SK-N-SH (cell line): ENCODE measurements at regions not wholly inside any gene's neighbourhood (a gene's known extent, or its start where the extent isn't known, plus 50 kb on each side); places are given as distances from the start of the nearest gene placed in this dataset.

Source experiments
- CTCF ChIA-PET: fragments of 300-600, 350-600 bp; formaldehyde crosslinking; extraction: SDS; loops from one replicate; lab custom pipeline; 2021; lab: Yijun Ruan, JAX
- POLR2A ChIA-PET: fragments of 350-600 bp; sonication (Branson Sonifier 250); formaldehyde crosslinking; extraction: SDS; loops from one replicate; lab custom pipeline; 2020; ENCODE audit warnings: antibody characterized with exemption, inconsistent platforms; lab: Yijun Ruan, JAX
- DNase-seq: peaks from one replicate; pipeline ENCODE4 v3.0.0; 2012
- H2AFZ ChIP-seq: fragments of 200-600 bp; sonication (generic); 2 replicates; pipeline ENCODE4 v1.8.1; 2016; ENCODE audit warnings: antibody characterized with exemption, mild to moderate bottlenecking, low read depth
- H3F3A ChIP-seq: fragments of 200-600 bp; sonication (generic); replicated peaks from 2 replicates; pipeline ENCODE3; 2016; ENCODE audit warnings: antibody characterized with exemption, mild to moderate bottlenecking; ENCODE audit not compliant: insufficient read depth
- H3K27ac ChIP-seq, 2 experiments: fragments of 200-500 bp in 1 of 2; fragments of 200-600 bp in 1 of 2; sonication (Bioruptor generic) in 1 of 2; sonication (generic), shearing (Covaris generic) in 1 of 2; 2 replicates each; pipeline versions ENCODE4 v1.5.1 to v1.6.1; 2014 to 2016; ENCODE audit warnings: low read depth in 2 of 2, inconsistent platforms in 1 of 2, low read length in 1 of 2, mild to moderate bottlenecking in 1 of 2, mixed read lengths in 1 of 2
- H3K27me3 ChIP-seq: fragments of 200-600 bp; sonication (generic), shearing (Covaris generic); 2 replicates; pipeline ENCODE4 v1.6.1; 2016; ENCODE audit warnings: mixed run types; ENCODE audit not compliant: insufficient read depth
- H3K36me3 ChIP-seq, 2 experiments: fragments of 200-500 bp in 1 of 2; fragments of 200-600 bp in 1 of 2; sonication (Bioruptor generic) in 1 of 2; sonication (generic) in 1 of 2; replicated peaks in 1 of 2; 2 replicates each; pipeline versions ENCODE3 to v1.5.1; 2014 to 2016; ENCODE audit warnings: low read length in 1 of 2, mild to moderate bottlenecking in 1 of 2; ENCODE audit not compliant: insufficient read depth in 2 of 2, control insufficient read depth in 1 of 2
- H3K4me1 ChIP-seq, 2 experiments: fragments of 200-500 bp in 1 of 2; fragments of 200-600 bp in 1 of 2; sonication (Bioruptor generic) in 1 of 2; sonication (generic), shearing (Covaris generic) in 1 of 2; 2 replicates each; pipeline versions ENCODE4 v1.5.1 to v1.6.1; 2014 to 2016; ENCODE audit warnings: low read depth in 1 of 2, low read length in 1 of 2, mixed run types in 1 of 2; ENCODE audit not compliant: insufficient read depth in 2 of 2, control insufficient read depth in 1 of 2
- H3K4me2 ChIP-seq: fragments of 200-600 bp; sonication (generic), shearing (Covaris generic); 2 replicates; pipeline ENCODE4 v1.6.1; 2017; ENCODE audit warnings: mixed run types
- H3K4me3 ChIP-seq, 2 experiments: fragments of 200-500 bp in 1 of 2; fragments of 200-600 bp in 1 of 2; sonication (Bioruptor generic) in 1 of 2; sonication (generic), shearing (Covaris generic) in 1 of 2; 2 replicates each; pipeline versions ENCODE4 v1.5.1 to v1.8.1; 2014 to 2016; ENCODE audit warnings: low read depth in 2 of 2, inconsistent platforms in 1 of 2, low read length in 1 of 2, mild to moderate bottlenecking in 1 of 2, mixed read lengths in 1 of 2, moderate library complexity in 1 of 2
- H3K79me2 ChIP-seq: fragments of 200-600 bp; sonication (generic); 2 replicates; pipeline ENCODE4 v1.8.1; 2017; ENCODE audit warnings: mild to moderate bottlenecking; ENCODE audit not compliant: insufficient read depth
- H3K9ac ChIP-seq: fragments of 200-600 bp; sonication (generic); 2 replicates; pipeline ENCODE4 v1.6.1; 2017; ENCODE audit warnings: mixed run types
- H3K9me2 ChIP-seq: fragments of 200-600 bp; sonication (generic); 2 replicates; pipeline ENCODE4 v1.6.1; 2017; ENCODE audit warnings: mixed run types
- H3K9me3 ChIP-seq: fragments of 200-600 bp; sonication (generic); 2 replicates; pipeline ENCODE4 v1.6.1; 2017; ENCODE audit warnings: mixed run types, mild to moderate bottlenecking, moderate library complexity
- H4K20me1 ChIP-seq: fragments of 200-600 bp; sonication (generic); 2 replicates; pipeline ENCODE4 v1.6.1; 2017; ENCODE audit warnings: mild to moderate bottlenecking, mixed run types; ENCODE audit not compliant: insufficient read depth
- CHD2 ChIP-seq: fragments of 150-350 bp; IDR thresholded peaks from 2 replicates; pipeline ENCODE4 v1.6.1; 2018; ENCODE audit warnings: low read length; ENCODE audit not compliant: partially characterized antibody
- ELF1 ChIP-seq: IDR thresholded peaks from 2 replicates; pipeline ENCODE4 v1.4.0; 2012
- EP300 ChIP-seq, 2 experiments: IDR thresholded peaks; 2 replicates each; pipeline versions ENCODE4 v1.4.0 to v1.6.1; 2012; ENCODE audit warnings: borderline replicate concordance in 1 of 2, low read depth in 1 of 2, low read length in 1 of 2
- FOSL2 ChIP-seq: IDR thresholded peaks from 2 replicates; pipeline ENCODE4 v1.4.0; 2012; ENCODE audit warnings: low read depth, mild to moderate bottlenecking, moderate library complexity, borderline replicate concordance
- GATA2 ChIP-seq: sonication (generic); formaldehyde crosslinking; IDR thresholded peaks from 2 replicates; pipeline ENCODE4 v1.5.0; 2020; ENCODE audit warnings: mild to moderate bottlenecking, missing genetic modification reagents
- MAX ChIP-seq: IDR thresholded peaks from 2 replicates; pipeline ENCODE4 v1.4.0; 2012; ENCODE audit warnings: low read depth
- POLR2AphosphoS5 ChIP-seq: IDR thresholded peaks from 2 replicates; pipeline ENCODE4 v1.6.1; 2012; ENCODE audit warnings: low read depth, low read length
- RCOR1 ChIP-seq: fragments of 150-350 bp; IDR thresholded peaks from 2 replicates; pipeline ENCODE4 v1.6.1; 2017; ENCODE audit warnings: antibody characterized with exemption, low read length
- RFX5 ChIP-seq: IDR thresholded peaks from 2 replicates; pipeline ENCODE4 v1.6.1; 2012; ENCODE audit warnings: mild to moderate bottlenecking, improper control_type of control experiment, low read length
- SIN3A ChIP-seq: IDR thresholded peaks from 2 replicates; pipeline ENCODE4 v1.6.1; 2012; ENCODE audit warnings: low read depth, mild to moderate bottlenecking, low read length, moderate library complexity, borderline replicate concordance
- SMC3 ChIP-seq: IDR thresholded peaks from 2 replicates; pipeline ENCODE4 v1.6.1; 2012; ENCODE audit warnings: low read depth, low read length, improper control_type of control experiment
- WGBS: methylation state at CpG from one replicate; pipeline ENCODE4 v1.1.6; 2017; ENCODE audit warnings: low lambda C conversion rate; 5-methylcytosine and 5-hydroxymethylcytosine counted together
- TF ChIP-seq, protein P1 (sequence below): IDR thresholded peaks from 2 replicates; pipeline ENCODE4 v1.4.0; 2012; ENCODE audit warnings: low read depth, borderline replicate concordance

- H4K20me1 ChIP-seq, result no peaks in the 10 kb centered on the region
- H2AFZ ChIP-seq, result no peak overlapping the region
- no peak for TF ChIP-seq ELF1
- TF ChIP-seq FOSL2, result no peak
- TF ChIP-seq CHD2, result no peak
- no peak for TF ChIP-seq POLR2AphosphoS5
- no peak for TF ChIP-seq SIN3A
- TF ChIP-seq RCOR1, result no peak
- TF ChIP-seq, protein P1, sequence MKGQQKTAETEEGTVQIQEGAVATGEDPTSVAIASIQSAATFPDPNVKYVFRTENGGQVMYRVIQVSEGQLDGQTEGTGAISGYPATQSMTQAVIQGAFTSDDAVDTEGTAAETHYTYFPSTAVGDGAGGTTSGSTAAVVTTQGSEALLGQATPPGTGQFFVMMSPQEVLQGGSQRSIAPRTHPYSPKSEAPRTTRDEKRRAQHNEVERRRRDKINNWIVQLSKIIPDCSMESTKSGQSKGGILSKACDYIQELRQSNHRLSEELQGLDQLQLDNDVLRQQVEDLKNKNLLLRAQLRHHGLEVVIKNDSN, result no peak
- no peak for TF ChIP-seq MAX
- no peak for TF ChIP-seq RFX5
- TF ChIP-seq SMC3, result no peak
- TF ChIP-seq EP300 (IDR thresholded peaks at IDR 0.05; ENCODE audit: borderline replicate concordance in 1 of 2, low read depth in 1 of 2, low read length in 1 of 2), result no peak
- no peaks in the 10 kb centered on the region for H3K79me2 ChIP-seq
- no peaks in the 10 kb centered on the region for H3K36me3 ChIP-seq
- no peaks in the 10 kb centered on the region for H3K9me3 ChIP-seq
- CTCF ChIA-PET, result no interaction called here
- peaks cover 8% of the 10 kb centered on the region; the same call in 1 of the 2 replicates for H3K27me3 ChIP-seq
- no peak overlapping the region for H3K27ac ChIP-seq
- H3K9me2 ChIP-seq, result no peaks in the 10 kb centered on the region
- DNase-seq, result no peak
- WGBS, result 7% methylated on average over 2 of the region's 2 CpGs
- H3K4me2 ChIP-seq, result no peak overlapping the region
- POLR2A ChIA-PET, result no interaction called here
- no peaks in the 10 kb centered on the region for H3K4me1 ChIP-seq
- H3F3A ChIP-seq, result peaks cover 4% of the 10 kb centered on the region
- H3K4me3 ChIP-seq, result no peak overlapping the region
- H3K9ac ChIP-seq, result no peak overlapping the region
Observed at GRCh38 chr7:17010637-17011300, 129.0 kb upstream of the AGR3 start.

- Histone ChIP-seq H4K20me1 (no peaks in the 10 kb centered on the region), H3K9me2 (no peaks in the 10 kb centered on the region), H3K79me2 (no peaks in the 10 kb centered on the region), H3K27ac (no peak overlapping the region), H3F3A (peaks cover 5% of the 10 kb centered on the region), H2AFZ (no peak overlapping the region), H3K27me3 (peaks cover 8% of the 10 kb centered on the region; the same call in 1 of the 2 replicates), H3K4me2 (no peak overlapping the region), H3K36me3 (no peaks in the 10 kb centered on the region), H3K9ac (no peak overlapping the region), H3K9me3 (no peaks in the 10 kb centered on the region), H3K4me1 (no peaks in the 10 kb centered on the region), H3K4me3 (no peak overlapping the region)
- DNase-seq, result no peak
- WGBS, result 10% methylated on average over 3 of the region's 3 CpGs
- TF ChIP-seq GATA2 (CRISPR knock-in tag), result no peak
- ChIA-PET CTCF (interaction anchor here (1.6 kb wide), 1 partner anchor 30 kb away, joined by 3 read pairs; no protein-coding TSS in a partner anchor), POLR2A (no interaction called here)
Observed at GRCh38 chr7:17013204-17013603, 131.4 kb upstream of the AGR3 start.
